IPS-18c (cell line): ENCODE measurements at regions not wholly inside any gene's neighbourhood (a gene's known extent, or its start where the extent isn't known, plus 50 kb on each side); places are given as distances from the start of the nearest gene placed in this dataset.
"Not testable (repeated sequence)": the region's sequence is repeated elsewhere in the genome, so short reads cannot be mapped to it uniquely, and the experiment has no call there.

Experiments
- H3K4me3 ChIP-seq: 2 replicates; pipeline ENCODE4 v1.7.0; 2013; ENCODE audit warnings: low read depth, mild to moderate bottlenecking, low read length, moderate library complexity; ENCODE audit not compliant: insufficient read depth
- H3K9me3 ChIP-seq: one replicate; pipeline ENCODE4 v1.6.1; 2013; ENCODE audit warnings: mild to moderate bottlenecking, low read length, moderate library complexity; ENCODE audit not compliant: control insufficient read depth, insufficient read depth

DNA sequence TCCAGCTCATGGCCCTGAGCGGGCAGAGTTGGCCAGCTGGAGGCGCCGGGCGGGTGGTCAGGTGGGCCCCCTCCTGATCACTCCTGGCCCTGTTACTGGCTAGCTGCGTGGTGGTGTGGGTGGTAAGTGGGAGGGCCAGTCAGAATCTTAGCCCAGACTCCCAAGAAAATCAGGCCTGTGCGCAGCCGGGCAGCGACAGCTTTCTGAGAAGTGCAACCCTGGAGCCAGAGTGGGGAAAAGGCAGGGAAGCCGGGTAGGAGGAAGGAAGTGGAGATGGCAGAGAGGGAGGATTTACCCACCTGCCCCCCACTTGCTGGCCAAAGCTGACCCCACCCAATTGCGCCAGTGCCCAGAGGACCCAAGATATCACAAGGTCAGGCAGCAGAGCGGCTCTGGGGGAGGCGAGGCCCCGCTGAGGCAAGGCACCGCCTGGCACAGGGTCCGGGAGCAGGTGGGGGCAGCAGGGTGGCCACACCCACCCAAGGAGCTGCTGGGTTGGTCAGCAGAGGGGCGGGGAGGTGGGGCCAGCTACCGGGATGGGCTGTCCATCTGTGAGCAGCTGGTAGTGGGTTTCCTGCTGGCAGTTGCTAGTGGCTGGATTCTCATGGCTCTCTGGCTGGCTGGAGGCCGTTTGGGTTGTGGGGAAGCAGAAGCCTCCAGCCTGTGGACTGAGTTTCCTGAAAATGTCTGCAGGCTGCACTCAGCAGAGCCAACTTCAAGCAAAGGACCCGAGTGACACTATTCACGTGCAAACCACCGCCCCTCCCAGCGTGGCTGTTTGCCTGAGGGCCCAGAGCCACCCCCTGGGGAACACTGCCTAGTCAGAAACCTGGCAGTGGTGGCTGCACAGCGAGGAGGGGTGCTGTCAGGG lies 196.4 kb downstream of the IGLL1 start:
- Histone ChIP-seq H3K9me3 (no peaks in the 10 kb centered on the region), H3K4me3 (no peak overlapping the region)

DNA sequence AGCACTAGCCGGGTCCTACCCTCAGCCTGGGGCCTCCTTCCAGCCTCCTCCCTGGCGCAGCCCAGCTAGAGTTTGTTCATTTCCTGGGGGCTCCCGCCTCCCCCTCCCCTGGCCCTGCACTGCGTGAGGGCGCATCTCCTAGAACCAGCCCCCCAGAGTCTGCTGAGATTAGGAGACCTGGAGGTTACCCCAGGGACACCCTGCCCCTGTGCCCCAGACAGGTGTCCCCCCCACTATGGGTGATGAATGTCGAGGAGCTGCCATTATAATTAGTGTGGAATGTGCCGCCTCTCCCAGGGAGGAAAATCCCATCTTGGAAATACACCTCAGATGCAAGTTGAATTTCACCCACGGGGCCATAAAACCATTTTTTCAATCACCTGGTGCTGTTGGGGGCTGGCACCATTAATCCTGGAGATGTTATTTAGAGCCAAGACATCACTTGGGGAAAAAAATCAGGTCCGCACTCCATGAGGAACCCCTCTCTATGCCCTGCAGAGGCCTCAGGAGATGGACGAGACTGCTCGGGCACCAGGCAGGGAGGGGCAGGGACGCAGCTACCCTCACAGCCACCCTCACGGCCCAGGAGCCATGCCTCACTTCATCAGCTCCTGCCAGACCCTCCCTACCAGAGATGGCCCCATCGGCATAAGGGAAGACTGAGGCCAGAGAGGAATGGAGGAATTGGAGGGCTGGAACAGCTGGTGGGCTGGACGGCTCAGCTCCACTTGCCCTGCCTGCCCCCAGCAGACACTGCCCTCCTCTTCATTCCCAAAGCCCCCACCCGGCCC lies 197.5 kb downstream of the IGLL1 start:
- H3K9me3 ChIP-seq = no peaks in the 10 kb centered on the region
- H3K4me3 ChIP-seq = no peak overlapping the region

DNA sequence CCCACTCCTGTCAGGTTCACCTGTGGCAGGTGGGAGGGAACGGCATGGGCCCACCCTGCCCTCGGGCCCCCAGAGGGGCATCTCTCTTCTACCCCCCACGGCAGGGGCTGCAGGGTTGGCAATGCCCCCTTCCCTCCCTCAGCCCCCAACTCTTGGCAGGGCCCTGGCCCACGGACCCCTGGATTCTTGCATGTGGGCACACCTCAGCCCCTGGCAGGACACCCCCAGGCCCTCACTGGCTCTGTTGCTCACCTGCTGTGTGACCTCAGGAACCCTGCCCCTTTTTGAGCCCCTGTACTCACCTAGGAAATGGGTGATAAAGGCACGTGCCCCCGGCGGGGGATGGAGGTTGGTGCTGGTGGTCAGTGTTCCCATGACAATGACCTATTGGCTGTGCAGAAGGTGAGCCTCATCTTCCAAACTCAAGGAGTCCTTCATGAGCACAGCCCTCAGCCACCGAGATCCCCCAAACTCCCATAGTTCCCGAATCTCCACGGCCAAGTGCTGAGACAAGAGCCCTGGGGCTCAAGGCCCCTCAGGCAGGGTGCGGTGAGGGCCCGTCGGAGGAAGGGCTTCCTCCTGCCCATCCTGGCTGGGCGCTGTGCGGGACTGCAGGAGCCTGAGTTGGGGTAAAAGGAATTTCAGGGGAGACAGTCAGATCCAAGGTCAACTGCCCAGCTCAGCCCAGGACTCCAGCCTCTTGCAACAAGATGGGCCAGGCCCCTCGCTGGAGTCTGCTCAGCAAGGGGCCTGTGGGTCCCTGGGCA lies 198.2 kb downstream of the IGLL1 start:
- Histone ChIP-seq H3K4me3 (no peak overlapping the region), H3K9me3 (no peaks in the 10 kb centered on the region)

DNA sequence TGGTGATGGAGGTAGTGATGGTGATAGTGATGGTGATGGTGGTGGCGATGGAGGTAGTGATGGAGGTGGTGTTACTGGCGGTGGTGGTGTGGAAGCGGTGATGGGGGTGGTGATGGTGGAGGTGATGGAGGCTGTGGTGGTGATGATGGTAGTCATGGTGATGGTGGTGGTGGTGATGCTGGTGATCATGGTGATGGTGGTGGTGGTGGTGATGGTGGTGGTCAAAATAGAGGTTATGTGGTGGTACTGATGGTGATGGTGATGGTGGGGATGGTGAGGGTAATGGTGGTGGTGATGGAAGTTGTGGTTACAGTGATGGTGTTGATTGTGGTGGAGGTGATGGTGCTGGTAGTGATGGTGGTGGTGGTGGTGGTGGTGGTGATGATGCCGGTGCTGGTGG lies 199.2 kb downstream of the IGLL1 start:
- Histone ChIP-seq H3K4me3 (no peak overlapping the region), H3K9me3 (no peaks in the 10 kb centered on the region)

DNA sequence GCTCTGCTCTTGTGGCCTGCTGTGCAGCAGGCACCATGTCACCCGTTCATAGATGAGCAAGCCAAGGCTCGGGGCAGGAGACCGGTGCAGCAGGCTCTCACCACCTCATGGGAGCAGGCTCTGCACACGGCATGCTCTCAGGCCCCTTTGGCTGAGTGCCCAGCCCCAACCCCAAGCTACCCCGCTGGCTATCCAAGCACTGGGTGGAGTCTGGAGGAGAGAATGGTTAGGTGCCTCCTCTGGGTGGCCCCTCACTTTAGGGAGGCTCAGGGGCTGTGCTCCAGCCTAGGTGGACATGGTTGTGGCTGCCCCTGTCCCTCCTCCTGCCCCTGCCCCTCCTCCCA lies 199.9 kb downstream of the IGLL1 start:
- H3K4me3 ChIP-seq = no peak overlapping the region
- no peaks in the 10 kb centered on the region for H3K9me3 ChIP-seq

DNA sequence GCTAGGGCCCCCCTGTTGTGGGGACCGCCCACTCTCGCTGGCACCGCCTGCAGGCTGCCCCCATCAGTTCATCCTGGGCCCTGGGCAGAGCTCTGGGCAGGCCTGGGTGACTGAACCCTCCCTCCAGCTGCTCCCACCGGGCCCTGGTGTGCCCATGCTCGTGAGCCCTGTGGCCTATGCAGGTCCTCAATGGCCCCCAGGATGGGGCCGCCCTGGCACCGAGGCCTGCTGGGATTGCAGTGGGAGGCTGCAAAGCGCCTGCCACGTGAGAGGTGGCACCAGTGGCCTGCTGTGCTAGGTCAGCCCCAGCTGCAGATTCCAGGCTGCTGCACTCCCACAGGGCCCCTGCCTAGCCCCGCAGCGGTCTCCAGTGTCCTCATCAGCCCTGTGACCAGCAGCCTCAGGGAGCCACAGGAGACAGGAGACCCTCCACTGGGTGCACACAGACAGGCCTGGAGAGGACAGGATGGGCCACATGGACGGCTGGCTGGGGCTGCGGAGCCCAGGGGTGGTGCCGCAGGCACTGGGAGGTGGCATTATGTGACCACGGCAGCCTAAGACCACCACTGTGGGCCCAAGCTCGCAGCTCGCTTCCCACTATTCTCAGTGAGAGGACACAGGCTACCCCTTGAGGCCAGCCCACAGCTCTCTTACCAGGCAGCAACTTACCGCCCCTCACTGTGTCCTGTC lies 199.4 kb downstream of the BCR start:
- not testable (repeated sequence) for H3K9me3 ChIP-seq

DNA sequence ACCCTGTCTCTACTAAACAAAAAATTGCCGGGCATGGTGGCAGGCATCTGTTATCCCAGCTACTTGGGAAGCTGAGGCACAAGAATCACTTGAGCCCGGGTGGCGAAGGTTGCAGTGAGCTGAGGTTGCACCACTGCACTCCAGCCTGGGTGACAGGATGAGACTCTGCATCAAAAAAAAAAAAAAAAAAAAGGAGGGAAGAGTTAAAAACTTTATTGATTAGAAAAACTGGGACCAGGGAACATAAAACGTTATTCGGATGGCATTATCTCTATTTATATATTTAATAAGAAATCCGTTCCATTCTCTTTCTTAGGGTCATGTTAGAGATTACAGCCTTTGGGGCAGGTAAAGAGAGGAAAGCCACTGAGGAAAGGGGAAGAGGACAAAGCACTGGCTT lies 197.5 kb downstream of the BCR start:
- Histone ChIP-seq H3K4me3 (no peak overlapping the region), H3K9me3 (no peaks in the 10 kb centered on the region)

More for the DNA sequence above, 199.4 kb downstream of the BCR start:
- H3K4me3 ChIP-seq = not testable (repeated sequence)

DNA sequence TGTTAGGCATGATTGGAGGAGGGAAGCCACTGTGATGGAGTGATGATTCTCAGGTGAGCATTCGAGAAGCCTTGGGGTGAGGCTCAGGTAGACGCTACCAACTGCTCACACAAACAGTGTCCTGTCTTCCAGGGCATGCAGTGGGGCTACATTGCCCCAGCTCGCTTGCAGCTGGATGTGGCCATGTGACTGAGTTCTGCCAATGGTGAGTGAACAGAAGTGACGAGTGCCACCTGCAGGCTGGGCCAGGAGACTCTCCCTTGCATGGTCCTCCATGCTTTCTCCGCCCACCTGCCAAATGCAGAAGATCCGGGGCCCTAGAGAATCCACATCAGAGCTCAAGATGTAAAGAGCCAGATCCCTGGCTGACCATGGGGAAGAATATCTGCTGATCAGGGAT lies 195.9 kb downstream of the BCR start:
- H3K4me3 ChIP-seq = no peak overlapping the region
- H3K9me3 ChIP-seq = no peaks in the 10 kb centered on the region

DNA sequence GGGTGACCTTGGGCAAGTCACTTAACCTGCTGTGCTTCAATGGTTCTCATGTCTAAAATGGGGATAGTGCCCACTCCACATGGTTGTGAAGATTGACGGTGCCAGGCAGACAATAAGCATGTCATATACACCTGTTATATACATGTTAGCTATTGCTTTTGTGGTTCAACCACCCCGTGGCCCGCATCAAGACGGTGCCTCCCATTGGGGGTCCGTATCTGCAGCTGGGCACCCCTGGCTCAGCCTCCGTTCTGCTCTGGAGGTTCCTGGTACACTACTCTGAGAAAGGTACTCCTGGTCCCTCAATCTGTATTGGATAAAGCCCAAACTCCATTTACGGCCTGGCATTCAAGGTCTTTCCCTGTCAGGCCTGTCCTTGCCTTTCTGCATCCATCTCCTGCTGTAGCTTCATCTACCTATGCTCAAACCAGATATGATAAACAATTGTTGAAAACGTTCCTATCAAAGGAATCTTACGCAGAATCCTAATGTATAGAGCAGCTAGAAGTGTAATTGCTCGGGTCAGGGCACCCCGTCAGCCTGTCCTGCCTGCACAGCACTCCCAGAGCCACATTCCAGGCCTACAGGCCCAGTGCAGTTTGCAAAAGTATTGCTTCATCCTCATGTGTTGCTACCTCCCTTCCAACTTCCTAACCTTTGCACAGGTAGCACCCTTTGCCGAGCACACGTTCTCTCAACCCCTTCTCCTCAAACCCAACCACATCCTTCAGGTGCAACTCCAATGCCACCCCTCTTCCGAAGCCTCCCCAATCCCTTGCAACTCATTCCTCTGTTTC lies 194.9 kb downstream of the BCR start:
- H3K9me3 ChIP-seq = no peaks in the 10 kb centered on the region
- no peak overlapping the region for H3K4me3 ChIP-seq

DNA sequence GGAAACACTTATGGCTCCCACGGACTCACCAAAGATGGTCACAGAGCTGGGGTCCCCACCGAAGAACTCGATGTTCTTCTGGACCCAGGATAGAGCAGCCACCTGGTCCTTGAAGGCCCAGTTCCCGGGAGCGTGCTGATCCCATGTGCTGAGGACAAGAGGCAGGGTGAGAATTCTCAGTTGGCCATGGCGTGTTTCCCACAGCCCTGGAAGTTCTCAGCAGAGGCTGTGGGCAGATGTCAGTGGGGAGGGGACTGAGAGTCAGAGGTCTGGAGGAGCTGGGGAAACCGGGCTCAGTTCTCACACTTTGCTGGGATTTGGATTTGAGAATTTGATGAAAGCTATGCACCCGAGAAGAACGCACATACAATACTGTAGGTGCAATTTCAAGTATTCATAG lies 193.3 kb downstream of the BCR start:
- Histone ChIP-seq H3K4me3 (no peak overlapping the region), H3K9me3 (no peaks in the 10 kb centered on the region)

DNA sequence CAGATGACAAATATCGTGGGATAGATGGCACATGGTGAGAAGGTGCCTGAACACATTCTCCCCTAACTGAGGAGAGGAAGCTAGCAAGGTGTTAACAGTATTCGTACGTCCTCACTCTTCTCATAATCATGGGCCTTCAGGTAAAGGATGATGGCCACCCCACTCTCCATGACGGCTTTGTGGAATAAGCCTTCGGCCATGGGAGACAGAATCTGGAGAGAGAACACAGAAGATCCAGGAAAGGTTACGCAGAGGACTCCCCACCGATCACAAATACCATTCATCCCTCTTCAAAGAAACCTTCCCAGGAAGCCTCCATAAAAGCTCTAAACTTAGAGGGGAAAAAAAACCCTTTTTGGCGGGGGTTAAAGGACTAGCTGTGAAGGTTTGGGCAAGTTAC lies 189.9 kb downstream of the BCR start:
- H3K4me3 ChIP-seq = no peak overlapping the region
- no peaks in the 10 kb centered on the region for H3K9me3 ChIP-seq

DNA sequence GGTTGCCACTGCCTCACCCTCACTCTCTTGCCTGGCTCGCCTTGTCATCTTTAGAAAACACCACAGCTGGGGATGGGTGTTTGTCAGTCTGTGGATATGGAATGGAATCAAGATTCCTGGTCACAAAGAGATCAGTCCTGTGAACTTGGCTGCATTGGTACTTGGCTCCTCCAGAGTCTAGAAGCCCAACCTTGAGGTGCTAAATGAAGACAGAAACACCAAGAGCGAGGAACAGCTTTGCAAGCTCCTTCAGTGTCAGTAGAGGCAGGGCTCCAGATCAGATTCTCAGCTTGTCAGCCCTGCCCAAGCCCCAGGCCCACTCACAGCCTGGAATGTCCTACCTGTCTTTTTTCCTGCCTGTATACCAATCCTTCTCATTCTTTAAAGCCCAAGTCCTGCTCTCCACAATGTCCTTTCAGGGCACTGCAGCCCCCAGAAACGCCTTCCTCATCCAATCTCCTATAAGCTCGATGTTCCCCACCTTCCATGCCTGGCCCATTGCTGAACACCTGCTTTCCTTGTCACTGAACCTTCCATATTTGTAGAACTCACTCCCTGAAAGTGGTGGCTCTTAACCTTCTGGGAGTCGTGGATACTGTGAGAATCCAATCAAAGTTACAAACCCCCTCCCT lies 188.9 kb downstream of the BCR start:
- Histone ChIP-seq H3K4me3 (no peak overlapping the region), H3K9me3 (no peaks in the 10 kb centered on the region)
